Neural cell (in vitro differentiated cells): ENCODE measurements at regions not wholly inside any gene's neighbourhood (a gene's known extent, or its start where the extent isn't known, plus 50 kb on each side); places are given as distances from the start of the nearest gene placed in this dataset.

ENCODE experiments used
- CTCF ChIP-seq: fragments of 450-650 bp; IDR thresholded peaks from 2 replicates; pipeline ENCODE4 v1.5.1; 2014; ENCODE audit warnings: antibody characterized with exemption, mild to moderate bottlenecking, moderate library complexity; ENCODE audit not compliant: poor library complexity, severe bottlenecking
- EP300 ChIP-seq: fragments of 450-650 bp; conservative IDR thresholded peaks from 2 replicates; pipeline ENCODE4 v1.6.1; 2014; ENCODE audit warnings: antibody characterized with exemption, mild to moderate bottlenecking, moderate library complexity; ENCODE audit not compliant: poor library complexity, severe bottlenecking
- TAF1 ChIP-seq: IDR thresholded peaks from 2 replicates; pipeline ENCODE4 v1.6.1; 2012; ENCODE audit warnings: low read depth

GRCh38 chr3:18252578-18252977, 172.6 kb downstream of the SATB1 start:
- TF ChIP-seq TAF1, result no peak
- TF ChIP-seq CTCF, result no peak
- no peak for TF ChIP-seq EP300
